ENCODE measurements at regions not wholly inside any gene's neighbourhood (a gene's known extent, or its start where the extent isn't known, plus 50 kb on each side); places are given as distances from the start of the nearest gene placed in this dataset.

GRCh38 chr14:22112004-22112403, 438.4 kb upstream of the OR4E1 start:
- no peaks in the 10 kb centered on the region for H3K23me2 ChIP-seq (ENCODE audit: low read depth, low read length)
- H3K27me3 ChIP-seq (replicated peaks in 1 of 4; ENCODE audit: control insufficient read depth in 3 of 4, extremely low read depth in 1 of 4, insufficient read depth in 3 of 4, low read length in 3 of 4), result no peaks in the 10 kb centered on the region
- no peak overlapping the region for H2BK120ac ChIP-seq (replicated peaks; ENCODE audit: low read depth, low read length)
- DNase-seq (ENCODE audit: low read depth in 1 of 2, low spot score in 2 of 2) (peak in 1 of 2 experiments; percentile 76), FAIRE-seq (no peak)
- H3K23ac ChIP-seq (ENCODE audit: insufficient read length), result no peak overlapping the region
- no peak overlapping the region for H2BK5ac ChIP-seq (ENCODE audit: low read depth, low read length)
- ChIA-PET POLR2A (ENCODE audit: partially characterized antibody) (interaction anchor here (1.0 kb wide), 1 partner anchor 12 kb away, joined by 4 read pairs; no protein-coding TSS in a partner anchor), CTCF (ENCODE audit: partially characterized antibody) (interaction anchor here (0.8 to 3.2 kb wide), 25 partner anchors 8 to 547 kb away, joined by 3 to 12 read pairs (median 4); no protein-coding TSS in a partner anchor)
- no peaks in the 10 kb centered on the region for H3K79me2 ChIP-seq (ENCODE audit: control insufficient read depth in 1 of 2, insufficient read depth in 2 of 2, low read length in 2 of 2)
- no peaks in the 10 kb centered on the region for H3K36me3 ChIP-seq (ENCODE audit: control insufficient read depth in 2 of 4, insufficient read depth in 4 of 4, low read length in 3 of 4)
- H2AK5ac ChIP-seq (ENCODE audit: low read depth, low read length), result no peak overlapping the region
- H2BK20ac ChIP-seq (ENCODE audit: low read length), result no peak overlapping the region
- H4K8ac ChIP-seq (ENCODE audit: extremely low read depth, insufficient read depth, low read length), result no peak overlapping the region
- H2AFZ ChIP-seq (ENCODE audit: low read length), result no peak overlapping the region
- WGBS, 2 experiments (ENCODE audit: extremely low coverage in 1 of 2, insufficient coverage in 1 of 2, insufficient read length in 1 of 2, insufficient replicate concordance in 2 of 2, low coverage in 1 of 2, low lambda C conversion rate in 2 of 2, missing lambda C conversion rate in 1 of 2), result 63% methylated on average over 3 of the region's 3 CpGs; no CpG with 5 or more reads in 1 of the 2 experiments
- no peaks in the 10 kb centered on the region for H3K4me1 ChIP-seq (replicated peaks in 1 of 4; ENCODE audit: control insufficient read depth in 3 of 4, insufficient read depth in 4 of 4, low read length in 3 of 4)
- no peak overlapping the region for H3K27ac ChIP-seq (ENCODE audit: low read depth, low read length)
- no peak overlapping the region for H4K91ac ChIP-seq (replicated peaks; ENCODE audit: insufficient read length, low read length)
- H2BK12ac ChIP-seq (ENCODE audit: low read depth, low read length), result no peak overlapping the region
- no peak overlapping the region for H4K5ac ChIP-seq (ENCODE audit: insufficient read length, low read depth, low read length)
- no peak overlapping the region for H3K56ac ChIP-seq (replicated peaks; ENCODE audit: insufficient read length, low read depth, low read length)
- H2BK15ac ChIP-seq (ENCODE audit: low read length), result no peak overlapping the region
- H3K4me2 ChIP-seq (ENCODE audit: insufficient read depth in 1 of 2, low read depth in 2 of 2, low read length in 2 of 2), result no peak overlapping the region
- no peaks in the 10 kb centered on the region for H4K20me1 ChIP-seq (replicated peaks in 1 of 2; ENCODE audit: control insufficient read depth in 1 of 2, insufficient read depth in 2 of 2, low read length in 2 of 2)
- H3K14ac ChIP-seq (ENCODE audit: insufficient read length), result no peak overlapping the region
- H3K18ac ChIP-seq (ENCODE audit: extremely low read depth, low read length), result no peak overlapping the region
- no peaks in the 10 kb centered on the region for H3K9me3 ChIP-seq (ENCODE audit: insufficient read depth in 2 of 2, low read depth in 1 of 2, low read length in 1 of 2)
- H3K9ac ChIP-seq (replicated peaks in 1 of 4; ENCODE audit: extremely low read depth in 1 of 4, low read depth in 3 of 4, low read length in 3 of 4), result no peak overlapping the region
- no peak overlapping the region for H3K4ac ChIP-seq (replicated peaks; ENCODE audit: insufficient read length, low read depth, low read length)
- H3K79me1 ChIP-seq (ENCODE audit: low read depth, low read length), result no peaks in the 10 kb centered on the region
- H3K4me3 ChIP-seq (ENCODE audit: extremely low read depth in 1 of 4, insufficient read depth in 2 of 4, low read depth in 3 of 4, low read length in 4 of 4), result no peak overlapping the region
- TF ChIP-seq CTCF (IDR thresholded peaks at IDR 0.05; ENCODE audit: control extremely low read depth in 1 of 3, insufficient read depth in 1 of 3, low read depth in 1 of 3, low read length in 3 of 3) (peak; percentile 40 to 65 (median 58)), KDM5A (IDR thresholded peaks at IDR 0.05; ENCODE audit: low read length) (no peak), SP2 (IDR thresholded peaks at IDR 0.05; ENCODE audit: low read length) (no peak)
